ENCODE measurements at regions not wholly inside any gene's neighbourhood (a gene's known extent, or its start where the extent isn't known, plus 50 kb on each side); places are given as distances from the start of the nearest gene placed in this dataset.

DNA sequence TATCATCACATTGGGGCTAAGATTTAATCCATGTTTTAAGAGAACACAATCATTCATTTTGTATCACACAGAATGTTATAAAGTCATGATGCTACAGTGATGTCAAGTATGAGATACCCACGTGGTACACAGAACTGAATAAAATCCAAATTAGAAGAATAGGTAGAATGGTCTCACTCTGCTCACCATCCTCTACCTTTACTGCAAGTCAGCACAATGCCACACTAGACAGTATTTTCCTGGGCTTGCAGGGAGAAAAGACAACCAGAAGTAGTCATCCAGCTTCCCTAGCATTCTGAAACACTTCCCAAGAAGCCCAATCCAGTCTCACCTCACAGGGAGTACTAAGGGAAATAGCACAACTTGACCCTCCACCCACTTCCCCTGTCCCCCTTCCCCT, 856.2 kb upstream of the NRXN1 start:
- TF ChIP-seq RBAK (tag by site-specific recombination; IDR thresholded peaks at IDR 0.05) (no peak), ZNF16 (tag by site-specific recombination; IDR thresholded peaks at IDR 0.05; ENCODE audit: low read depth) (no peak), MYNN (tag by site-specific recombination; IDR thresholded peaks at IDR 0.05; ENCODE audit: borderline replicate concordance) (no peak)
- TF ChIP-seq, protein P1, sequence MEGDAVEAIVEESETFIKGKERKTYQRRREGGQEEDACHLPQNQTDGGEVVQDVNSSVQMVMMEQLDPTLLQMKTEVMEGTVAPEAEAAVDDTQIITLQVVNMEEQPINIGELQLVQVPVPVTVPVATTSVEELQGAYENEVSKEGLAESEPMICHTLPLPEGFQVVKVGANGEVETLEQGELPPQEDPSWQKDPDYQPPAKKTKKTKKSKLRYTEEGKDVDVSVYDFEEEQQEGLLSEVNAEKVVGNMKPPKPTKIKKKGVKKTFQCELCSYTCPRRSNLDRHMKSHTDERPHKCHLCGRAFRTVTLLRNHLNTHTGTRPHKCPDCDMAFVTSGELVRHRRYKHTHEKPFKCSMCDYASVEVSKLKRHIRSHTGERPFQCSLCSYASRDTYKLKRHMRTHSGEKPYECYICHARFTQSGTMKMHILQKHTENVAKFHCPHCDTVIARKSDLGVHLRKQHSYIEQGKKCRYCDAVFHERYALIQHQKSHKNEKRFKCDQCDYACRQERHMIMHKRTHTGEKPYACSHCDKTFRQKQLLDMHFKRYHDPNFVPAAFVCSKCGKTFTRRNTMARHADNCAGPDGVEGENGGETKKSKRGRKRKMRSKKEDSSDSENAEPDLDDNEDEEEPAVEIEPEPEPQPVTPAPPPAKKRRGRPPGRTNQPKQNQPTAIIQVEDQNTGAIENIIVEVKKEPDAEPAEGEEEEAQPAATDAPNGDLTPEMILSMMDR (tag by site-specific recombination; IDR thresholded peaks at IDR 0.05), result no peak
